ENCODE measurements at regions not wholly inside any gene's neighbourhood (a gene's known extent, or its start where the extent isn't known, plus 50 kb on each side); places are given as distances from the start of the nearest gene placed in this dataset.

DNA sequence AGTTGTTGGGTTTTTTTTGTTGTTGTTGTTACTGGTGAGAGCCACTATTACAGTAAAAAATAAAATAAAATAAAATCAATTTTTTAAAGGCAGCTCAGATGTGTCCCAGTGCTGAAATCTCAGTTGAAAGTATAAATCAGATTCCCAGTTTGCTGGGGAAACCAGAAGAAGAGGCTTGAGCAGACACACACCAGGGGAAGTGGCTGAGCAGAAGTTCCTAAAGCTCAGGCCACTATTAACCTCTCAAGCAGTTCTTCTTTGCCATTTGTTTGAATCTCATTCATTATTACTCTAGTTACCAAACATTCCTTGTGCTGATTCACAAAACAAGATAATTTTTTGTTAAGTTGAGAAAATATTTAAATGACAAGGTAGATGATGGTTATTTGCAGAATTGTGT lies 70.9 kb upstream of the ZSWIM6 start:
- no peak for DNase-seq (ENCODE audit: low read depth)
- no peak for TF ChIP-seq CTCF (IDR thresholded peaks at IDR 0.05; ENCODE audit: insufficient read depth, low read depth, low read length)
- H3K4me3 ChIP-seq (ENCODE audit: low read depth, low read length): no peak overlapping the region

- H3K4me3 ChIP-seq (ENCODE audit: low read depth, low read length): no peak overlapping the region
- TF ChIP-seq CTCF (IDR thresholded peaks at IDR 0.05; ENCODE audit: insufficient read depth, low read depth, low read length): no peak
- DNase-seq (ENCODE audit: low read depth): no peak
These were observed 70.0 kb upstream of the ZSWIM6 start for GRCh38 chr5:61262080-61262479.

GRCh38 chr5:61263072-61263471 lies 69.0 kb upstream of the ZSWIM6 start:
- H3K4me3 ChIP-seq (ENCODE audit: low read depth, low read length): no peak overlapping the region
- no peak for TF ChIP-seq CTCF (IDR thresholded peaks at IDR 0.05; ENCODE audit: insufficient read depth, low read depth, low read length)
- DNase-seq (ENCODE audit: low read depth): no peak

- TF ChIP-seq CTCF (IDR thresholded peaks at IDR 0.05; ENCODE audit: insufficient read depth, low read depth, low read length): no peak
- DNase-seq (ENCODE audit: low read depth): no peak
- no peak overlapping the region for H3K4me3 ChIP-seq (ENCODE audit: low read depth, low read length)
These were observed 68.3 kb upstream of the ZSWIM6 start for GRCh38 chr5:61263561-61264272.

GRCh38 chr5:61264273-61264661 lies 67.8 kb upstream of the ZSWIM6 start:
- no peak overlapping the region for H3K4me3 ChIP-seq (ENCODE audit: low read depth, low read length)
- no peak for TF ChIP-seq CTCF (IDR thresholded peaks at IDR 0.05; ENCODE audit: insufficient read depth, low read depth, low read length)
- no peak for DNase-seq (ENCODE audit: low read depth)

DNA sequence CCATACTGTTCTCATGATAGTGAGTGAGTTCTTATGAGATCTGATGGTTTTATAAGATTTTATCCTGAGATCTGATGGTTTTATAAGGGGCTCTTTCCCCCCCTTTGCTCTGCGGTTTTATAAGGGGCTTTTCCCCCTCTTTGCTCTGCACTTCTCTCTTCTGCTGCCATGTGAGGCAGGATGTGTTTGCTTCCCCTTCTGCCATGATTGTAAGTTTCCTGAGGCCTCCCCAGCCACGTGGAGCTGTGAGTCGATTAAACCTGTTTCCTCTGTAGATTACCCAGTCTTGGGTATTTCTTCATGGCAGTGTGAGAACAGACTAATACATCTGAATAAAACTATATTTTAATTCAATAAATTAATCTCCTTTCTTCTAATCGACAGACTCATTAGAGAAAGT lies 64.9 kb upstream of the ZSWIM6 start:
- TF ChIP-seq CTCF (IDR thresholded peaks at IDR 0.05; ENCODE audit: insufficient read depth, low read depth, low read length): no peak
- DNase-seq (ENCODE audit: low read depth): no peak
- no peak overlapping the region for H3K4me3 ChIP-seq (ENCODE audit: low read depth, low read length)

DNA sequence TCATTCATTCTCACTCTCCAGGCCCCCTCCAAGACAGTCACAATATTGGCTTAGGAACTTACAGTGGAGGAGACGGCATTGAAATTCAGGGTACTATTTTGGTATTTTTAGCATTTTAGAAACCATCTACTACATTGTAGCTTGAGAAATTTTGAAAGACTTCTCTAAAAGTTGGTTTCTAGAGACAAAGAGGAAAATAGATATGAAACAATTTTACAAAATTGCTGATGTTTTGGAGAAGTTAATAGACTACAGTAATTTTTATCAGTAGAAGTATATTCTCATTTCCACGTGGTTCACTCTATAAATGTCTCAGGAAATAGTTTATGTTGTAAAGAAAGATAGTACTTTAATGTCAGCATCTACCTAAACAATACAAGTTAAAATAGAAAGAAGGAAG lies 63.2 kb upstream of the ZSWIM6 start:
- no peak for DNase-seq (ENCODE audit: low read depth)
- TF ChIP-seq CTCF (IDR thresholded peaks at IDR 0.05; ENCODE audit: insufficient read depth, low read depth, low read length): no peak
- no peak overlapping the region for H3K4me3 ChIP-seq (ENCODE audit: low read depth, low read length)
